K562 (cell line): ENCODE measurements at regions not wholly inside any gene's neighbourhood (a gene's known extent, or its start where the extent isn't known, plus 50 kb on each side); places are given as distances from the start of the nearest gene placed in this dataset.

Experiments used
- BRD9 ChIP-seq: fragments of 450-650 bp; IDR thresholded peaks from 2 replicates; pipeline ENCODE4 v1.6.1; 2018; ENCODE audit warnings: low read depth; ENCODE audit not compliant: partially characterized antibody
- CBFA2T2 ChIP-seq: fragments of 450-650 bp; conservative IDR thresholded peaks from 2 replicates; pipeline ENCODE4 v1.6.1; 2017; ENCODE audit warnings: mild to moderate bottlenecking
- CXXC5 ChIP-seq: fragments of 250-450 bp; sonication (Bioruptor Pico); IDR thresholded peaks from 2 replicates; pipeline ENCODE4 v1.8.0; 2022; ENCODE audit warnings: inconsistent platforms, mild to moderate bottlenecking, moderate library complexity
- EP400 ChIP-seq: fragments of 450-650 bp; IDR thresholded peaks from 2 replicates; pipeline ENCODE4 v1.6.1; 2017; ENCODE audit warnings: antibody characterized with exemption, mild to moderate bottlenecking, moderate library complexity
- FOSL1 ChIP-seq: fragments of 200-800 bp; sonication (Bioruptor generic); conservative IDR thresholded peaks from 2 replicates; pipeline ENCODE4 v1.6.1; 2016; ENCODE audit warnings: missing genetic modification characterization, missing compliant biosample characterization
- HDAC1 ChIP-seq, 2 experiments: fragments of 450-650 bp; IDR thresholded peaks; 2 replicates each; pipeline ENCODE4 v1.6.1; 2016 to 2017; ENCODE audit warnings: inconsistent platforms in 1 of 2, mild to moderate bottlenecking in 1 of 2, moderate library complexity in 1 of 2
- HDAC2 ChIP-seq: fragments of 450-650 bp; IDR thresholded peaks from 2 replicates; pipeline ENCODE4 v1.6.1; 2016; ENCODE audit warnings: mild to moderate bottlenecking
- MLLT1 ChIP-seq, 2 experiments: fragments of 450-650 bp; IDR thresholded peaks; 2 replicates each; pipeline ENCODE4 v1.6.1; 2016
- MYC ChIP-seq, 2 experiments: fragments of 250-450 bp in 1 of 2; sonication (Bioruptor Pico) in 1 of 2; IDR thresholded peaks; 2 replicates each; pipeline versions ENCODE4 v1.5.1 to v1.6.1; 2012 to 2021; ENCODE audit warnings: low read depth in 2 of 2, borderline replicate concordance in 1 of 2, improper control_type of control experiment in 1 of 2, low read length in 1 of 2, mild to moderate bottlenecking in 1 of 2, moderate library complexity in 1 of 2
- NBN ChIP-seq: fragments of 450-650 bp; IDR thresholded peaks from 2 replicates; pipeline ENCODE4 v1.6.1; 2016; ENCODE audit warnings: low read depth, mild to moderate bottlenecking
- NCOR1 ChIP-seq: fragments of 450-650 bp; IDR thresholded peaks from 2 replicates; pipeline ENCODE4 v1.6.1; 2016; ENCODE audit warnings: mild to moderate bottlenecking, moderate library complexity
- PCBP2 ChIP-seq: fragments of 200-400 bp; formaldehyde crosslinking; IDR thresholded peaks from 2 replicates; pipeline ENCODE4 v1.6.1; 2018; ENCODE audit warnings: low read length, low read depth, mild to moderate bottlenecking, moderate library complexity; ENCODE audit not compliant: poor library complexity, severe bottlenecking
- SIX5 ChIP-seq, 2 experiments: IDR thresholded peaks; 2 replicates each; pipeline ENCODE4 v1.6.1; 2011; ENCODE audit warnings: low read length in 2 of 2, borderline replicate concordance in 1 of 2, low read depth in 1 of 2, mild to moderate bottlenecking in 1 of 2, moderate library complexity in 1 of 2; ENCODE audit not compliant: insufficient read depth in 1 of 2
- SMAD4 ChIP-seq: fragments of 250-450 bp; sonication (Bioruptor Pico); conservative IDR thresholded peaks from 2 replicates; pipeline ENCODE4 v1.8.0; 2021; ENCODE audit warnings: inconsistent platforms, mild to moderate bottlenecking, moderate library complexity
- TCF3 ChIP-seq: sonication (generic); formaldehyde crosslinking; IDR thresholded peaks from 2 replicates; pipeline ENCODE4 v1.4.0; 2020; ENCODE audit warnings: mild to moderate bottlenecking, missing genetic modification reagents
- U2AF1 ChIP-seq: fragments of 200-400 bp; formaldehyde crosslinking; optimal IDR thresholded peaks from 2 replicates; pipeline ENCODE3; 2017; ENCODE audit warnings: mild to moderate bottlenecking, low read depth, low read length, moderate library complexity
- ZNF175 ChIP-seq: fragments of 200-800 bp; sonication (Bioruptor generic); IDR thresholded peaks from 2 replicates; pipeline ENCODE4 v1.6.1; 2016; ENCODE audit warnings: low read depth, mild to moderate bottlenecking, missing genetic modification characterization, missing compliant biosample characterization
- ZNF589 ChIP-seq: fragments of 200-800 bp; sonication (Bioruptor generic); IDR thresholded peaks from 2 replicates; pipeline ENCODE4 v1.6.1; 2016; ENCODE audit warnings: low read depth, missing genetic modification characterization, missing compliant biosample characterization
- ZNF766 ChIP-seq: fragments of 200-800 bp; sonication (Bioruptor generic); conservative IDR thresholded peaks from 2 replicates; pipeline ENCODE4 v1.6.1; 2016; ENCODE audit warnings: missing genetic modification characterization, missing compliant biosample characterization
- ZNF830 ChIP-seq: fragments of 250-450 bp; sonication (Bioruptor Pico); IDR thresholded peaks from 2 replicates; pipeline ENCODE4 v1.5.0; 2021; ENCODE audit warnings: mild to moderate bottlenecking
- TF ChIP-seq, protein P1 (sequence below): sonication (generic); formaldehyde crosslinking; IDR thresholded peaks from 2 replicates; pipeline ENCODE4 v1.8.0; 2022; ENCODE audit warnings: mild to moderate bottlenecking, missing genetic modification reagents
- TF ChIP-seq, protein P2 (sequence below): sonication (generic); formaldehyde crosslinking; IDR thresholded peaks from 2 replicates; pipeline ENCODE4 v1.4.0; 2020; ENCODE audit warnings: mild to moderate bottlenecking, missing genetic modification reagents
- TF ChIP-seq, protein P3 (sequence below): fragments of 250-450 bp; sonication (Bioruptor Pico); IDR thresholded peaks from 2 replicates; pipeline ENCODE4 v1.8.0; 2022; ENCODE audit warnings: moderate library complexity, mild to moderate bottlenecking, inconsistent platforms

- peak; percentile 31; the same call in 1 of the 2 replicates for TF ChIP-seq NCOR1
- peak; percentile 41 for TF ChIP-seq FOSL1
- peak in 1 of 2 experiments; percentile 59; a peak in 2 of 4 replicates for TF ChIP-seq HDAC1 (IDR thresholded peaks at IDR 0.05)
- TF ChIP-seq PCBP2, result no peak
- TF ChIP-seq U2AF1, result no peak
- TF ChIP-seq, protein P1, sequence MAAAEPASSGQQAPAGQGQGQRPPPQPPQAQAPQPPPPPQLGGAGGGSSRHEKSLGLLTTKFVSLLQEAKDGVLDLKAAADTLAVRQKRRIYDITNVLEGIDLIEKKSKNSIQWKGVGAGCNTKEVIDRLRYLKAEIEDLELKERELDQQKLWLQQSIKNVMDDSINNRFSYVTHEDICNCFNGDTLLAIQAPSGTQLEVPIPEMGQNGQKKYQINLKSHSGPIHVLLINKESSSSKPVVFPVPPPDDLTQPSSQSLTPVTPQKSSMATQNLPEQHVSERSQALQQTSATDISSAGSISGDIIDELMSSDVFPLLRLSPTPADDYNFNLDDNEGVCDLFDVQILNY (CRISPR knock-in tag), result no peak
- TF ChIP-seq HDAC2, result peak; percentile 47; the same call in 1 of the 2 replicates
- peak; percentile 72 for TF ChIP-seq TCF3 (CRISPR knock-in tag)
- peak; percentile 65 for TF ChIP-seq CBFA2T2
- TF ChIP-seq MLLT1 (IDR thresholded peaks at IDR 0.05), result peak in 1 of 2 experiments; percentile 14; a peak in 1 of 4 replicates
- TF ChIP-seq SIX5 (IDR thresholded peaks at IDR 0.05; ENCODE audit: borderline replicate concordance in 1 of 2, insufficient read depth in 1 of 2, low read depth in 1 of 2, low read length in 2 of 2), result no peak
- peak; percentile 64 for TF ChIP-seq ZNF766
- TF ChIP-seq EP400, result peak; percentile 29; the same call in 1 of the 2 replicates
- TF ChIP-seq SMAD4 (CRISPR knock-in tag), result peak; percentile 53; the same call in 1 of the 2 replicates
- peak; percentile 58; the same call in 1 of the 2 replicates for TF ChIP-seq MYC (IDR thresholded peaks at IDR 0.05; ENCODE audit: low read depth, low read length)
- no peak for TF ChIP-seq MYC (CRISPR knock-in tag; IDR thresholded peaks at IDR 0.05; ENCODE audit: borderline replicate concordance, low read depth)
- peak; percentile 23; the same call in 1 of the 2 replicates for TF ChIP-seq CXXC5 (CRISPR knock-in tag)
- peak; percentile 30; the same call in 1 of the 2 replicates for TF ChIP-seq ZNF175 (CRISPR knock-in tag)
- no peak for TF ChIP-seq ZNF830 (CRISPR knock-in tag)
- TF ChIP-seq ZNF589 (CRISPR knock-in tag), result 0 out of 2 replicates have a peak, but pooled peaks have one; percentile 42
- TF ChIP-seq, protein P2, sequence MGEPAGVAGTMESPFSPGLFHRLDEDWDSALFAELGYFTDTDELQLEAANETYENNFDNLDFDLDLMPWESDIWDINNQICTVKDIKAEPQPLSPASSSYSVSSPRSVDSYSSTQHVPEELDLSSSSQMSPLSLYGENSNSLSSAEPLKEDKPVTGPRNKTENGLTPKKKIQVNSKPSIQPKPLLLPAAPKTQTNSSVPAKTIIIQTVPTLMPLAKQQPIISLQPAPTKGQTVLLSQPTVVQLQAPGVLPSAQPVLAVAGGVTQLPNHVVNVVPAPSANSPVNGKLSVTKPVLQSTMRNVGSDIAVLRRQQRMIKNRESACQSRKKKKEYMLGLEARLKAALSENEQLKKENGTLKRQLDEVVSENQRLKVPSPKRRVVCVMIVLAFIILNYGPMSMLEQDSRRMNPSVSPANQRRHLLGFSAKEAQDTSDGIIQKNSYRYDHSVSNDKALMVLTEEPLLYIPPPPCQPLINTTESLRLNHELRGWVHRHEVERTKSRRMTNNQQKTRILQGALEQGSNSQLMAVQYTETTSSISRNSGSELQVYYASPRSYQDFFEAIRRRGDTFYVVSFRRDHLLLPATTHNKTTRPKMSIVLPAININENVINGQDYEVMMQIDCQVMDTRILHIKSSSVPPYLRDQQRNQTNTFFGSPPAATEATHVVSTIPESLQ (CRISPR knock-in tag), result no peak
- TF ChIP-seq BRD9, result no peak
- TF ChIP-seq NBN, result 0 out of 2 replicates have a peak, but pooled peaks have one; percentile 49
- TF ChIP-seq, protein P3, sequence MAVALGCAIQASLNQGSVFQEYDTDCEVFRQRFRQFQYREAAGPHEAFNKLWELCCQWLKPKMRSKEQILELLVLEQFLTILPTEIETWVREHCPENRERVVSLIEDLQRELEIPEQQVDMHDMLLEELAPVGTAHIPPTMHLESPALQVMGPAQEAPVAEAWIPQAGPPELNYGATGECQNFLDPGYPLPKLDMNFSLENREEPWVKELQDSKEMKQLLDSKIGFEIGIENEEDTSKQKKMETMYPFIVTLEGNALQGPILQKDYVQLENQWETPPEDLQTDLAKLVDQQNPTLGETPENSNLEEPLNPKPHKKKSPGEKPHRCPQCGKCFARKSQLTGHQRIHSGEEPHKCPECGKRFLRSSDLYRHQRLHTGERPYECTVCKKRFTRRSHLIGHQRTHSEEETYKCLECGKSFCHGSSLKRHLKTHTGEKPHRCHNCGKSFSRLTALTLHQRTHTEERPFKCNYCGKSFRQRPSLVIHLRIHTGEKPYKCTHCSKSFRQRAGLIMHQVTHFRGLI (CRISPR knock-in tag), result no peak
Observed at GRCh38 chr12:76628745-76629144, 69.2 kb upstream of the OSBPL8 start (continued).
